ENCODE measurements at regions not wholly inside any gene's neighbourhood (a gene's known extent, or its start where the extent isn't known, plus 50 kb on each side); places are given as distances from the start of the nearest gene placed in this dataset.
"Not testable (repeated sequence)": the region's sequence is repeated elsewhere in the genome, so short reads cannot be mapped to it uniquely, and the experiment has no call there.

GRCh38 chr13:97544971-97545499 is 111.1 kb downstream of the RAP2A start:
- H2BK5ac ChIP-seq (ENCODE audit: low read depth, low read length); H3K4ac ChIP-seq (replicated peaks; ENCODE audit: insufficient read length, low read depth, low read length); H3K4me2 ChIP-seq (ENCODE audit: insufficient read depth in 1 of 2, low read depth in 2 of 2, low read length in 2 of 2); FAIRE-seq; H3K36me3 ChIP-seq (ENCODE audit: control insufficient read depth in 2 of 4, insufficient read depth in 4 of 4, low read length in 3 of 4); H2AK5ac ChIP-seq (ENCODE audit: low read depth, low read length); H3K56ac ChIP-seq (replicated peaks; ENCODE audit: insufficient read length, low read depth, low read length); H2AFZ ChIP-seq (ENCODE audit: low read length); H3K23me2 ChIP-seq (ENCODE audit: low read depth, low read length); H2BK15ac ChIP-seq (ENCODE audit: low read length); H4K5ac ChIP-seq (ENCODE audit: insufficient read length, low read depth, low read length); H3K27me3 ChIP-seq (replicated peaks in 1 of 4; ENCODE audit: control insufficient read depth in 3 of 4, extremely low read depth in 1 of 4, insufficient read depth in 3 of 4, low read length in 3 of 4); H4K20me1 ChIP-seq (replicated peaks in 1 of 2; ENCODE audit: control insufficient read depth in 1 of 2, insufficient read depth in 2 of 2, low read length in 2 of 2); H2BK12ac ChIP-seq (ENCODE audit: low read depth, low read length); H4K8ac ChIP-seq (ENCODE audit: extremely low read depth, insufficient read depth, low read length); DNase-seq (ENCODE audit: low read depth in 1 of 2, low spot score in 2 of 2); H3K14ac ChIP-seq (ENCODE audit: insufficient read length); H3K4me1 ChIP-seq (replicated peaks in 1 of 4; ENCODE audit: control insufficient read depth in 3 of 4, insufficient read depth in 4 of 4, low read length in 3 of 4); POLR2A ChIA-PET (ENCODE audit: partially characterized antibody); H2BK120ac ChIP-seq (replicated peaks; ENCODE audit: low read depth, low read length); H3K27ac ChIP-seq (ENCODE audit: low read depth, low read length); H3K4me3 ChIP-seq (ENCODE audit: extremely low read depth in 1 of 4, insufficient read depth in 2 of 4, low read depth in 3 of 4, low read length in 4 of 4); H3K79me2 ChIP-seq (ENCODE audit: control insufficient read depth in 1 of 2, insufficient read depth in 2 of 2, low read length in 2 of 2); H3K79me1 ChIP-seq (ENCODE audit: low read depth, low read length); H3K18ac ChIP-seq (ENCODE audit: extremely low read depth, low read length); H3K9ac ChIP-seq (replicated peaks in 1 of 4; ENCODE audit: extremely low read depth in 1 of 4, low read depth in 3 of 4, low read length in 3 of 4); H2BK20ac ChIP-seq (ENCODE audit: low read length); H4K91ac ChIP-seq (replicated peaks; ENCODE audit: insufficient read length, low read length); H3K9me3 ChIP-seq (ENCODE audit: insufficient read depth in 2 of 2, low read depth in 1 of 2, low read length in 1 of 2); H3K23ac ChIP-seq (ENCODE audit: insufficient read length): not testable (repeated sequence)
- 91% methylated on average over 17 of the region's 25 CpGs; no CpG with 5 or more reads in 1 of the 2 experiments for WGBS, 2 experiments (ENCODE audit: extremely low coverage in 1 of 2, insufficient coverage in 1 of 2, insufficient read length in 1 of 2, insufficient replicate concordance in 2 of 2, low coverage in 1 of 2, low lambda C conversion rate in 2 of 2, missing lambda C conversion rate in 1 of 2)
- CTCF ChIA-PET (ENCODE audit: partially characterized antibody): interaction anchor here (1.3 kb wide), 1 partner anchor 254 kb away, joined by 3 read pairs; no protein-coding TSS in a partner anchor
